GM19025 (cell line): ENCODE measurements at regions not wholly inside any gene's neighbourhood (a gene's known extent, or its start where the extent isn't known, plus 50 kb on each side); places are given as distances from the start of the nearest gene placed in this dataset.
"Not testable (repeated sequence)": the region's sequence is repeated elsewhere in the genome, so short reads cannot be mapped to it uniquely, and the experiment has no call there.

ENCODE experiments used
- ATAC-seq: cut with Tn5 transposase; IDR thresholded peaks from one replicate; pipeline ENCODE4 v1.9.1; 2021; ENCODE audit warnings: mild to moderate bottlenecking, low read depth, moderate library complexity; ENCODE audit not compliant: unreplicated experiment

DNA sequence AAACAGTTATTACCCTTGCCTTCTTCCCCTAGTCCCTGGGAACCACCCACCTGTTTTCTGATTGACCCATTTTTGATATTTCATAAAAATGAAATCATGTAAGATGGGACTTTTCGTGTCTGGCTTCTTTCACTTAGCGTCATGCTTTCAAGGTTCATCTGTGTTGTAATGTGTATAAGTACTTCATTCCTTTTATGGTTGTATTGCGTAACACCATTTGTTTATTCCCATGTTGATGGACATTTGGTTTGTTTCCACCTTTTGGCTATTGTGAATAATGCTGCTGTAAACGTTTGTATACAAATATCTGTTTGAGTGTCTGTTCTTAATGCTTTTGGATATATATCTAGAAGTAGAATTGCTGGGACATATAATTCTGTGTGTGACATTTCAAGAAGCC, 650.1 kb upstream of the COX7C start:
- no peak for ATAC-seq

DNA sequence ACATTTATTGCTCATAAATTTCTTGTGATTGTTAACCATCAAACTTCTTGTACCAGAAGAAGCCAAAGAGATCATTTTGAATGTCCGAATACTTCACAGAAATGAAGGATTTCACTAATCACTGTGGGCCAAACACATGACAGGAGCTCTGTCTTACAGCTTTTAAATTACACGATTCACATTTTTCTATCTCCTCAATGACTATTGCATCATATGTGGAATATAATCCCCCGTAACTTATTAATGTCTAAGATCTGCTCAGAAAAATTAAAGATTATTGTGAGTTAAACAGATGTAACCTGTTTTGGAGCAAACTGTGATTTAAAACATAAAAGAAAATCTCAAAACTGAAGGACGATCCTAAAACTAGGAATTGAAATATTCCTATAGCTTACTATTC, 645.2 kb upstream of the COX7C start:
- no peak for ATAC-seq

DNA sequence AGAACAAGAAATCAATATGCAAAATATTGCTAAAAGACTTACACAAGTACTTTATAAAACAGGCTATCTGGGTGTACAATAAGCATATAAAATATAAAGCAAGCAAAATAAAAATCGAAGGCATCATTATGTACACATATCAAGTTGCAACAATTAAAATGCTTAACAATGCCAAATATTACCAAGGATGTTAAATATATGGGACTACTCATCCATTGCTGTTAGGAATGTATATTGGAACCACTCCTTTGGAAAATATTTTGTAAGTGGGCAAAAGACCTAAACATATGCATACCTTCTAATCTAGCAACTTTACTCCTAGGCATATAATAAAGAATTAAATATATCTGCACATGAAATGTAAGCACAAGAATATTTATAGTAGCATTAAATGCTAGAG, 632.6 kb upstream of the COX7C start:
- ATAC-seq, result no peak

- ATAC-seq, result no peak
Measured at GRCh38 chr5:85990998-85991397, 626.7 kb upstream of the COX7C start.

DNA sequence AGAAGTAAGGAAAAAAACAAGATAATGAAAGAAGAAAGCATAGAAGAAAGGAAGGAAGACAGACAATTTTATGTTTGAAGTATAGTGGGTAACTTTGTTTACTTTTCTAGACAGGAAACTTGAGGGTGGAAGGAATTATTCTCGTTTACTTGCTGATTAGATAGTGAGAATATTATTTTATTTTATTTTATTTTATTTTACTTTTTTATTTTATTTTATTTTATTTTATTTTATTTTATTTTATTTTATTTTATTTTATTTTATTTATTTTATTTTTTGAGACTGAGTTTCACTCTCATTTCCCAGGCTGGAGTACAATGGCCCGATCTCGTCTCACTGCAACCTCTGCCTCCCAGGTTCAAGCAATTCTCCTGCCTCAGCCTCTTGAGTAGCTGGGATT, 623.1 kb upstream of the COX7C start:
- ATAC-seq, result not testable (repeated sequence)

DNA sequence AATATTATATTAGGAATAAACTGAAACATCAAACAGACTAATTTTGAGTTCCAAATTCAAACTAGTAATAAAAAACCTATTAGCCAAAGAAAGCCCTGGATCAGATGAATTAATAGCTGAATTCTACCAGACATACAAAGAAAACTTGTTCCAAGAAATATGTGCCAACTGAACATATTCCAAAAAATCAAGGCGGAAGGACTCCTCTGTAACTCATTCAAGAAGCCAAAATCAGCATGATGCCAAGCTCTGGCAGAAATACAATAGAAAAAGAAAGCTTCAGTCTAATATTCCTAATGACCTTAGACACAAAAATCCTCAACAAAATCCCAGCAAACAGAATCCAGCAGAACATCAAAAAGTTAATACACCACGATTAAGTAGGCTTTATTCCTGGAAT, 619.1 kb upstream of the COX7C start:
- ATAC-seq, result no peak

DNA sequence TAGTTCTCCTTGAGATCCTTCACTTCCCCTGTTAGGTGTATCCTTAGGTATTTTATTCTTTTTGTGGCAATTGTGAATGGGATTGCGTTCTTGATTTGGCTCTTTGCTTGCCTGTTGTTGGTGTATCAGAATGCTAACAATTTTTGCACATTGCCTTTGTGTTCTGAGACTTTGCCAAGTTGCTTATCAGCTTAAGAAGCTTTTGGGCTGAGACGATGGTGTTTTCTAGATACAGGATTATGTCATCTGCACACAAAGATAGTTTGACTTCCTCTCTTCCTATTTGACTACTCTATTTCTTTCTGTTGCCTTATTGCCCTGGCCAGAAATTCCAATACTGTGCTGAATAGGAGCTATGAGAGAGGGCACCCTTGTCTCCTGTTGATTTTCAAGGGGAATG, 609.4 kb upstream of the COX7C start:
- ATAC-seq, result no peak

- no peak for ATAC-seq
Measured at GRCh38 chr5:86008704-86009103, 609.0 kb upstream of the COX7C start.

- ATAC-seq, result no peak
Measured at GRCh38 chr5:86011937-86012336, 605.8 kb upstream of the COX7C start.

- ATAC-seq, result no peak
Measured at GRCh38 chr5:86029308-86029707, 588.4 kb upstream of the COX7C start.

GRCh38 chr5:86030753-86031152, 587.0 kb upstream of the COX7C start:
- no peak for ATAC-seq

GRCh38 chr5:86038566-86038965, 579.2 kb upstream of the COX7C start:
- ATAC-seq, result no peak

DNA sequence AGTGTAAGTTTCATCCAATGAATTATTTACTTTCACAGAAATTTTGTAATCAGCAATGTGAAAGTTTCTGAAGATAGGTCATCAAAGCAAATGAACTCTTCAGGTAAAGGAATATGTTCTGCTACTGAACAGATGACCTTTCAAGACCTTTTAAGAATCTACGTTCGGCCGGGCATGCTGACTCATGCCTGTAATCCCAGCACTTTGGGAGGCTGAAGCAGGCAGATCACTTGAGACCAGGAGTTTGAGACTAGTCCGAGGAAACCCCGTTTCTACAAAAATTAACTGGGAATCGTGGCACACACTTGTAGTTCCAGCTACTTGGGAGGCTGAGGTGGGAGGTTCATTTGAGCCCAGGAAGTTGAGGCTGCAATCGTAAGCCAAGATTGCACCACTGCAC, 578.4 kb upstream of the COX7C start:
- ATAC-seq, result no peak

GRCh38 chr5:86070719-86071118, 547.0 kb upstream of the COX7C start:
- no peak for ATAC-seq

GRCh38 chr5:86074297-86074696, 543.4 kb upstream of the COX7C start:
- ATAC-seq, result no peak

DNA sequence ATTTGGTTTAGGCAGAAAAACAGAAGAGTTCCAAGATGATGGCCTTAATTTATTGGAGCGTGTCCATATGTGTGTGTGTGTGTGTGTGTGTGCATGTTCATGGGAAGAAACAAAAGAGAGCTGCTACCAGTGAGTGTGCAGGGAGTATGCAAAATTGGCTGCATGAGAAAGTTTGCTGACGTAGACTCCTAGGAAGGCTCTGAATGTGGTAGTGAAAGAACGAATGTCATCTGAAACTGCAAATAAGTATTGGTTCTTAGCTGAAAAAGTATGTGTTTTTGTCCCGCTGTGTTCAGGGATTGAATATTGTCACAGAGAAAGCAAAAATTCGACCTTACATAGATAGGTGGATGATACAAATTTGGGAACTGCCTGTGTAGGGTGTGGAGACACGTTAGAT, 542.6 kb upstream of the COX7C start:
- ATAC-seq, result no peak

DNA sequence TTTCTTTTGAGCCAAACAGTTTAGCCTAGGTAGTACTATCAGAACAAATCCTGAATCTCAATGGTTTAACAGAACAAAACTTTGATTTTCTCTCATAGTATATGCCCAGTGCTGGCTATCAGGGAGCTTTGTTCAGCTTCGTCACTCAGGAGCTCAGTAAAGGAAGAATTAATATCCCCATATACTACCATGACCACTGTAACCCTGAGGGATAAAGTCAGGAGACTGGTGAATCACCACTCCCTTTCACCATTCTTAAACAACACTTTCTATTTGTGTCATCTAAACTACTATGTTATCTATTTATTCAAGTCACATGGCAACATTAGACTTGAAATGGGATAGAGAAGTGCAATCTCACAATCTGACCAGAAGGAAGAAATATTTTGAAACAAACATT, 522.6 kb upstream of the COX7C start:
- ATAC-seq, result no peak

DNA sequence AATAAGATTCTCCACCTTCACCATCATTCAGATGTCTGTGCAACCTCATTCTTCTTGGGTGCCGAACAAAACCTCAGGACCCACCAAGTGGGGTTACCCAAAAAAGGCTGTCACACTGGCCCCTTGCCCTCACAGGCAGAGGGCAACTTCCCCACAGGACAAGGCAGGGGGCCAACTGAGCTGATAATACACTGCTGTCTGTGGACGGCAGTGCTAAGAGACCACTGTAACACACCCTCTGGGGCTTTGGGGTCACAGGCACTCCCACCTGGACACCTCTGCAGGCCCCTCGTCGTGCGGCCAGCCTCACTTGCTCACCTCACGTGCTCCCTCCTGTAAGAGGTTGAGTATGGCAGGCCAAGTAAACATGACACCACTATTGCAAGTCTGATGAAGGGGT, 515.8 kb upstream of the COX7C start:
- no peak for ATAC-seq

DNA sequence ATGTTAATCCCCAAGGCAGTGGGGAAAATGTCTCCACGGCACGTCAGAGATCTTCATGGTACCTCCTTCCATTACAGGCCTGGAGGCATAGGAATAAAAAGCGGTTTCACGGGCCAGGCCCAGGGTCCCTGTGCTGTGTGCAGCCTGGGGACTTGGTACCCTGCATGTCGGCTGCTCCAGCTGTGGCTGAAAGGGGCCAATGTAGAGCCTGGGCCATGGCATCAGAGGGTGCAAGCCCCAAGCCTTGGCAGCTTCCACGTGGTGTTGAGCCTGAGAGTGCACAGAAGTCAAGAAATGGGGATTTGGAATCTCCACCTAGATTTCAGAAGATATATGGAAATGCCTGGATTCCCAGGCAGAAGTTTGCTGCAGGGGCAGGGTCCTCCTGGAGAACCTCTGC, 508.9 kb upstream of the COX7C start:
- no peak for ATAC-seq

DNA sequence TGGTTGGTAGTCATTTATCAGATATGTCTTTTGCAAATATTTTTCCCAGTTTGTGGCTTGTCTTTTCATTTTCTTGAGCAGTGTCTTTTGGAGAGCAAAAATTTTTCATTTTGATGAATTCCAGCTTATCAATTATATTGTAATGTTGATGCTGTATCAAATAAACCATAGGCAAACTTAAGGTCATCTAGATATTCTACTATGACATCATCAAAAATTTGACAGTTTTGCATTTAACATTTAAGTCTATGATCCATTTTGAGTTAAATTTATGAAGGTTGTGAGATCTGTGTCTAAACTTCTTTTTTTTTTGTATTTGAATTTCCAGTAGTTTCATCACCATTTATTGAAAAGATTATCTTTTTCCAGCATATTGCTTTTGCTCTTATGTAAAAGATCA, 505.5 kb upstream of the COX7C start:
- ATAC-seq, result no peak

DNA sequence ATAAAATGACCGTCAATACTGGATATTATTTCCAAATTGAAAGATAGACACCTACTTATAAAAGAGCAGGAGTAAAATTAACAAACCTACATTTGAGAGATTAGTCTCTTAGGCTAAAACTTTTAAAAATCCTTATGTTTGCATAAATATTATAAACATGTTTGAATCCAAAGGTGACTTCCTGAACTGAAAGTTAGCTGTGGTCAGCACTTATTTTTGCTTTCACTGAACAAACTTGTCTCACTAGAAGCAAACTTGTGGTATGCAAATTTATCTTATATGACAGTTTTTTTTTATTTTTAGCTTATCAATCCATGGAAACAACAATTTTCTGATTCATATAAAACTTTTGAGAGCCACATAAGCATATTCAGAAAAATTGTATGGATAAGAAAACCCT, 502.6 kb upstream of the COX7C start:
- no peak for ATAC-seq

DNA sequence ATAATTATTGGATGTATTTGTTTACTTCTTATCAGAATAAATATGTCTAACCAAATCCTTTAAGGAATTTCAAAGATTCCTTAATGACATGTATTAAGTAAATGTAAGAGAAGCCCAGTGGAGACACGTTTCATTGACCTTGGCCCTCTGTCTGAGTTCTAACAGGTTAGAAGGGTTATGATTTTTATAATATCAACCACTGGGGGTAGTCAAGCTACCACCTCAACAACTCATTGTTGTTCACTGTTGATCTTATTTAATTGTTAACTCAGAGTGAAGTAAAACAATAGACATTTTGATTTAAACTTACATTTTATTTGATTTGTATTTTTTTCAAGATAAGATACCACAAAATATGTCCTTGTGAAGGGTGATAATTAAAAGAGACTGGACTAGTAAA, 499.2 kb upstream of the COX7C start:
- ATAC-seq, result no peak

DNA sequence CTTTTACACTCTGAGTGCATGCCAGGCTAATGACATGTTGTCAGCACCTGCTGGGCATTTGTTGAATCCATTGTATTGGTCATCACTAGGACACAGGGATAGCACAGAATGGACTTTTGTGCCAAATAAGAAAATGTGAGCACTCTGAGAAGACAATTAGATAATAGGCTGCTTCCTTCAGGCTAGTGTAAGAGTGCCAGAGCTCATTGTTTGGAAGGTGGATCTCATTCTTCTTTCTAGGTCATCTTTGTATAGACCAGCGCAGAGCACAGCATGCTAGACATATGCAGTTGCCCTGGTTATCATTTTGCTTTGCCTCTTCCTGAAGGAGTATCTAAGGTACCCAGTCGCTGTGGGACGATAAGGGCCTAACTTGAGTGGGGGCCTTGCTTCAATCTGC, 493.4 kb upstream of the COX7C start:
- no peak for ATAC-seq
